Loucy (cell line): ENCODE measurements at regions not wholly inside any gene's neighbourhood (a gene's known extent, or its start where the extent isn't known, plus 50 kb on each side); places are given as distances from the start of the nearest gene placed in this dataset.

Source experiments
- H2AFZ ChIP-seq: fragments of 200-600 bp; sonication (generic); 2 replicates; pipeline ENCODE4 v1.6.0; 2016; ENCODE audit warnings: antibody characterized with exemption, mild to moderate bottlenecking, low read length, moderate library complexity
- H3F3A ChIP-seq: fragments of 200-600 bp; 2 replicates; pipeline ENCODE4 v1.6.0; 2016; ENCODE audit warnings: antibody characterized with exemption, low read depth, mild to moderate bottlenecking
- H3K27me3 ChIP-seq: fragments of 200-600 bp; sonication (generic); 2 replicates; pipeline ENCODE4 v1.6.1; 2014; ENCODE audit warnings: low read length, mild to moderate bottlenecking; ENCODE audit not compliant: insufficient read depth, poor library complexity, severe bottlenecking
- H3K36me3 ChIP-seq: fragments of 200-600 bp; sonication (generic); 2 replicates; pipeline ENCODE4 v1.6.1; 2016; ENCODE audit warnings: low read length; ENCODE audit not compliant: insufficient read depth
- H3K4me1 ChIP-seq: fragments of 200-600 bp; sonication (generic); 2 replicates; pipeline ENCODE4 v1.5.1; 2014; ENCODE audit warnings: low read length, mild to moderate bottlenecking; ENCODE audit not compliant: insufficient read depth, poor library complexity, severe bottlenecking
- H3K4me2 ChIP-seq: fragments of 200-600 bp; sonication (generic); 2 replicates; pipeline ENCODE4 v1.6.0; 2014; ENCODE audit warnings: antibody characterized with exemption, low read length, low read depth, mild to moderate bottlenecking; ENCODE audit not compliant: poor library complexity, severe bottlenecking
- H3K4me3 ChIP-seq: fragments of 200-600 bp; sonication (generic); 2 replicates; pipeline ENCODE4 v1.5.1; 2014; ENCODE audit warnings: low read length, mild to moderate bottlenecking, mixed read lengths; ENCODE audit not compliant: poor library complexity, severe bottlenecking
- H3K79me2 ChIP-seq: fragments of 200-600 bp; sonication (generic); 2 replicates; pipeline ENCODE4 v1.6.1; 2014; ENCODE audit warnings: low read length; ENCODE audit not compliant: insufficient read depth
- H3K9ac ChIP-seq: fragments of 200-600 bp; sonication (generic); 2 replicates; pipeline ENCODE4 v1.6.0; 2014; ENCODE audit warnings: mild to moderate bottlenecking, low read depth, low read length, moderate library complexity; ENCODE audit not compliant: poor library complexity, severe bottlenecking
- H3K9me2 ChIP-seq: fragments of 200-600 bp; sonication (generic); replicated peaks from 2 replicates; pipeline ENCODE4 v1.6.1; 2016; ENCODE audit warnings: low read depth, low read length, mixed read lengths
- H3K9me3 ChIP-seq: fragments of 200-600 bp; sonication (generic); 2 replicates; pipeline ENCODE4 v1.6.1; 2014; ENCODE audit warnings: mild to moderate bottlenecking, antibody characterized with exemption, low read length, low read depth; ENCODE audit not compliant: insufficient read depth
- H4K20me1 ChIP-seq: fragments of 200-600 bp; sonication (generic); 2 replicates; pipeline ENCODE4 v1.6.0; 2014; ENCODE audit warnings: antibody characterized with exemption, low read length, mild to moderate bottlenecking; ENCODE audit not compliant: insufficient read depth, poor library complexity, severe bottlenecking
- CTCF ChIP-seq: fragments of 200-600 bp; sonication (generic); conservative IDR thresholded peaks from 2 replicates; pipeline ENCODE4 v1.5.1; 2014; ENCODE audit warnings: mild to moderate bottlenecking, antibody characterized with exemption, low read length
- EZH2phosphoT487 ChIP-seq: fragments of 200-600 bp; IDR thresholded peaks from 2 replicates; pipeline ENCODE4 v1.6.1; 2018; ENCODE audit warnings: antibody characterized with exemption, mild to moderate bottlenecking, moderate library complexity, borderline replicate concordance

GRCh38 chr1:229093238-229093540, 177.7 kb upstream of the RAB4A start:
- H3K36me3 ChIP-seq: no peaks in the 10 kb centered on the region
- no peak overlapping the region for H3K9ac ChIP-seq
- no peaks in the 10 kb centered on the region for H4K20me1 ChIP-seq
- H3K9me3 ChIP-seq: no peaks in the 10 kb centered on the region
- no peaks in the 10 kb centered on the region for H3K27me3 ChIP-seq
- H2AFZ ChIP-seq: no peak overlapping the region
- H3K4me1 ChIP-seq: no peaks in the 10 kb centered on the region
- H3K9me2 ChIP-seq: no peaks in the 10 kb centered on the region
- no peaks in the 10 kb centered on the region for H3K79me2 ChIP-seq
- no peaks in the 10 kb centered on the region for H3F3A ChIP-seq
- H3K4me2 ChIP-seq: no peak overlapping the region
- H3K4me3 ChIP-seq: no peak overlapping the region
- TF ChIP-seq EZH2phosphoT487: no peak
- no peak for TF ChIP-seq CTCF

- no peak overlapping the region for H3K9ac ChIP-seq
- no peak overlapping the region for H3K4me3 ChIP-seq
- no peak for TF ChIP-seq EZH2phosphoT487
- no peak for TF ChIP-seq CTCF
- H3K9me2 ChIP-seq: no peaks in the 10 kb centered on the region
- no peak overlapping the region for H3K4me2 ChIP-seq
- no peak overlapping the region for H2AFZ ChIP-seq
- no peaks in the 10 kb centered on the region for H3K79me2 ChIP-seq
- H3K36me3 ChIP-seq: no peaks in the 10 kb centered on the region
- no peaks in the 10 kb centered on the region for H4K20me1 ChIP-seq
- no peaks in the 10 kb centered on the region for H3K27me3 ChIP-seq
- H3F3A ChIP-seq: no peaks in the 10 kb centered on the region
- no peaks in the 10 kb centered on the region for H3K4me1 ChIP-seq
- H3K9me3 ChIP-seq: no peaks in the 10 kb centered on the region
Measured at GRCh38 chr1:229093609-229094336, 177.1 kb upstream of the RAB4A start.

GRCh38 chr1:229094476-229095311, 176.2 kb upstream of the RAB4A start:
- Histone ChIP-seq H3K27me3 (no peaks in the 10 kb centered on the region), H3K36me3 (no peaks in the 10 kb centered on the region), H3K4me2 (no peak overlapping the region), H3K9ac (no peak overlapping the region), H4K20me1 (no peaks in the 10 kb centered on the region), H3K9me2 (no peaks in the 10 kb centered on the region), H2AFZ (no peak overlapping the region), H3K4me1 (no peaks in the 10 kb centered on the region), H3K79me2 (no peaks in the 10 kb centered on the region), H3K9me3 (no peaks in the 10 kb centered on the region), H3F3A (no peaks in the 10 kb centered on the region), H3K4me3 (no peak overlapping the region)
- TF ChIP-seq CTCF (no peak), EZH2phosphoT487 (no peak)
